ENCODE measurements at regions not wholly inside any gene's neighbourhood (a gene's known extent, or its start where the extent isn't known, plus 50 kb on each side); places are given as distances from the start of the nearest gene placed in this dataset.
A peak's percentile ranks its signal among the peaks of the same experiment; 100 is the strongest.

- TF ChIP-seq POLR2A (IDR thresholded peaks at IDR 0.05) (no peak), CTCF (IDR thresholded peaks at IDR 0.05) (no peak)
- H3K27ac ChIP-seq, result no peak overlapping the region
- WGBS, 2 donors, result 87 to 90% methylated on average over 4 of the region's 4 CpGs
- no peak overlapping the region for H3K4me3 ChIP-seq
- intact Hi-C loops (cut with DNase I; ENCODE audit: low total_unique reads), result no loop called here
- no peaks in the 10 kb centered on the region for H3K27me3 ChIP-seq
- DNase-seq, result no peak
- no peaks in the 10 kb centered on the region for H3K9me3 ChIP-seq
- no peaks in the 10 kb centered on the region for H3K4me1 ChIP-seq
- no peaks in the 10 kb centered on the region for H3K36me3 ChIP-seq (ENCODE audit: low read depth, missing control alignments)
Measured at GRCh38 chr2:126306539-126306938, 349.4 kb upstream of the GYPC start.

- Histone ChIP-seq H3K27me3 (no peaks in the 10 kb centered on the region), H3K36me3 (ENCODE audit: low read depth, missing control alignments) (no peaks in the 10 kb centered on the region), H3K9me3 (no peaks in the 10 kb centered on the region), H3K4me1 (no peaks in the 10 kb centered on the region), H3K4me3 (peak overlapping the region; percentile 11 to 43), H3K27ac (no peak overlapping the region)
- 43 to 62% methylated on average over 8 of the region's 8 CpGs for WGBS, 2 donors
- no peak for TF ChIP-seq POLR2A (IDR thresholded peaks at IDR 0.05)
- TF ChIP-seq CTCF (IDR thresholded peaks at IDR 0.05), result no peak
- intact Hi-C loops (cut with DNase I; ENCODE audit: low total_unique reads), result no loop called here
- DNase-seq, result no peak
Measured at GRCh38 chr2:126307740-126308139, 348.2 kb upstream of the GYPC start.

- Histone ChIP-seq H3K36me3 (ENCODE audit: low read depth, missing control alignments) (no peaks in the 10 kb centered on the region), H3K4me1 (no peaks in the 10 kb centered on the region), H3K9me3 (no peaks in the 10 kb centered on the region), H3K27me3 (no peaks in the 10 kb centered on the region), H3K4me3 (no peak overlapping the region), H3K27ac (no peak overlapping the region)
- no peak for TF ChIP-seq POLR2A (IDR thresholded peaks at IDR 0.05)
- TF ChIP-seq CTCF (IDR thresholded peaks at IDR 0.05), result no peak
- WGBS, 2 donors, result 63 to 75% methylated on average over 2 of the region's 2 CpGs
- intact Hi-C loops (cut with DNase I; ENCODE audit: low total_unique reads), result no loop called here
- no peak for DNase-seq
Measured at GRCh38 chr2:126309185-126309584, 346.8 kb upstream of the GYPC start.

- TF ChIP-seq CTCF (IDR thresholded peaks at IDR 0.05) (no peak), POLR2A (IDR thresholded peaks at IDR 0.05) (no peak)
- Histone ChIP-seq H3K27ac (no peak overlapping the region), H3K4me3 (no peak overlapping the region), H3K9me3 (no peaks in the 10 kb centered on the region), H3K4me1 (no peaks in the 10 kb centered on the region), H3K27me3 (no peaks in the 10 kb centered on the region), H3K36me3 (ENCODE audit: low read depth, missing control alignments) (no peaks in the 10 kb centered on the region)
- intact Hi-C loops (cut with DNase I; ENCODE audit: low total_unique reads), result no loop called here
- 85 to 98% methylated on average over 5 of the region's 5 CpGs for WGBS, 2 donors
- DNase-seq, result no peak
Measured at GRCh38 chr2:126312579-126312978, 343.4 kb upstream of the GYPC start.

GRCh38 chr2:126315828-126316227 is 340.1 kb upstream of the GYPC start:
- WGBS, 2 donors, result 73 to 86% methylated on average over 1 of the region's 1 CpG
- no peak for DNase-seq
- no peak overlapping the region for H3K27ac ChIP-seq
- H3K4me1 ChIP-seq, result no peaks in the 10 kb centered on the region
- no peak overlapping the region for H3K4me3 ChIP-seq
- intact Hi-C loops (cut with DNase I; ENCODE audit: low total_unique reads), result no loop called here
- H3K36me3 ChIP-seq (ENCODE audit: low read depth, missing control alignments), result no peaks in the 10 kb centered on the region
- H3K27me3 ChIP-seq, result no peaks in the 10 kb centered on the region
- TF ChIP-seq POLR2A (IDR thresholded peaks at IDR 0.05) (no peak), CTCF (IDR thresholded peaks at IDR 0.05) (no peak)
- no peaks in the 10 kb centered on the region for H3K9me3 ChIP-seq
